Caco-2 (cell line): ENCODE measurements at regions not wholly inside any gene's neighbourhood (a gene's known extent, or its start where the extent isn't known, plus 50 kb on each side); places are given as distances from the start of the nearest gene placed in this dataset.

Experiments used
- BruUV-seq: library from RNA; stranded (reverse); fragments of 400-500 nt; replicated peaks from 2 replicates; lab custom pipeline; 2021; lab: Mats Ljungman, UMichigan
- CTCF ChIA-PET: fragments of 300-600 bp; sonication (Branson Sonifier 250); formaldehyde crosslinking; loops from one replicate; lab custom pipeline; 2022; ENCODE audit warnings: antibody characterized with exemption; lab: Charles Lee
- POLR2A ChIA-PET: fragments of 300-600 bp; sonication (Branson Sonifier 250); formaldehyde crosslinking; loops from one replicate; lab custom pipeline; 2022; ENCODE audit warnings: antibody characterized with exemption; lab: Charles Lee
- DNase-seq, 2 experiments: peaks; one replicate each; pipeline versions ENCODE4 v3.0.0 to v3.0.0-alpha.2; 2020 to 2022
- H3K27me3 ChIP-seq: replicated peaks from 2 replicates; pipeline ENCODE4 v1.6.0; 2011; ENCODE audit warnings: low read length; ENCODE audit not compliant: control insufficient read depth, insufficient read depth
- H3K36me3 ChIP-seq: 2 replicates; pipeline ENCODE4 v1.5.1; 2011; ENCODE audit warnings: low read length; ENCODE audit not compliant: control insufficient read depth, insufficient read depth
- H3K4me1 ChIP-seq: fragments of 250-450 bp; sonication (Bioruptor Pico); 2 replicates; pipeline ENCODE4 v1.5.1; 2020; ENCODE audit warnings: mild to moderate bottlenecking
- H3K4me3 ChIP-seq: 2 replicates; pipeline ENCODE4 v1.5.1; 2011; ENCODE audit warnings: low read depth, mild to moderate bottlenecking, control low read depth, low read length
- H3K9me3 ChIP-seq: fragments of 250-450 bp; sonication (Bioruptor Pico); 2 replicates; pipeline ENCODE4 v1.5.1; 2020; ENCODE audit warnings: mild to moderate bottlenecking, moderate library complexity
- H3K27ac Mint-ChIP-seq: one replicate; pipeline ENCODE4 v1.8.0; 2022; ENCODE audit warnings: mixed read lengths; ENCODE audit not compliant: unreplicated experiment
- H3K27me3 Mint-ChIP-seq: one replicate; pipeline ENCODE4 v1.8.0; 2022; ENCODE audit warnings: mixed read lengths; ENCODE audit not compliant: insufficient read depth, unreplicated experiment
- H3K36me3 Mint-ChIP-seq: one replicate; pipeline ENCODE4 v1.8.0; 2022; ENCODE audit warnings: mild to moderate bottlenecking, mixed read lengths; ENCODE audit not compliant: insufficient read depth, unreplicated experiment
- H3K4me1 Mint-ChIP-seq: one replicate; pipeline ENCODE4 v1.8.0; 2022; ENCODE audit warnings: low read depth, mixed read lengths; ENCODE audit not compliant: unreplicated experiment
- H3K4me3 Mint-ChIP-seq: one replicate; pipeline ENCODE4 v1.8.0; 2022; ENCODE audit warnings: mild to moderate bottlenecking, moderate library complexity, mixed read lengths; ENCODE audit not compliant: unreplicated experiment
- H3K9me3 Mint-ChIP-seq: one replicate; pipeline ENCODE4 v1.8.0; 2022; ENCODE audit warnings: mixed read lengths; ENCODE audit not compliant: unreplicated experiment
- intact Hi-C: fragments of 100-400 bp; cut with micrococcal nuclease; formaldehyde crosslinking; loops from one replicate; pipeline ENCODE4 v1.10.0; 2022; ENCODE audit not compliant: unreplicated experiment
- TF ChIP-seq, protein P1 (sequence below), 2 experiments: fragments of 200-600 bp in 1 of 2; IDR thresholded peaks; 1 replicate in 1 of 2; 2 replicates in 1 of 2; pipeline versions ENCODE4 v1.5.1 to v1.8.0; 2011 to 2022; ENCODE audit warnings: antibody characterized with exemption in 1 of 2, control low read depth in 1 of 2, inconsistent platforms in 1 of 2, low read depth in 1 of 2, low read length in 1 of 2, mild to moderate bottlenecking in 1 of 2, moderate library complexity in 1 of 2; ENCODE audit not compliant: insufficient read depth in 1 of 2, severe bottlenecking in 1 of 2, unreplicated experiment in 1 of 2

DNA sequence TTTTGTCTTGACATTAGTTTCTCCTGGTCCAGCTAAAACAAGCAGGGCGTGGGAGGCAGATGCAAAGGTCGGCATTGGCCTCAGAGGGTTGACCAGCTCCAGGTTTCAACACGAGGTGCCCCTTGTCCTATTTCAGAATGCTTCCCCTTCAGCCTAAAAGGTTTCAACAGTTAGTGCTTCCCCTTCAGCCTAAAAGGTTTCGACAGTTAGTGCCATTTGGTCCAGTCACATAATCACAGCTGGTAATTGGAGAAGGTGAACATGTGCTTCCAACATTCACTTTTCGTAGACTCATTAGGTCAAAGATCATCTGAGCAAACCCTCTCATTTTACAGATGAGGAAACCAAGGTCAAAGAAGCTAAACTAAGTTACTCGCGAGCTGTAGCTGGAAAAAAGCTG, 270.3 kb upstream of the MAP3K1 start:
- TF ChIP-seq, protein P1, sequence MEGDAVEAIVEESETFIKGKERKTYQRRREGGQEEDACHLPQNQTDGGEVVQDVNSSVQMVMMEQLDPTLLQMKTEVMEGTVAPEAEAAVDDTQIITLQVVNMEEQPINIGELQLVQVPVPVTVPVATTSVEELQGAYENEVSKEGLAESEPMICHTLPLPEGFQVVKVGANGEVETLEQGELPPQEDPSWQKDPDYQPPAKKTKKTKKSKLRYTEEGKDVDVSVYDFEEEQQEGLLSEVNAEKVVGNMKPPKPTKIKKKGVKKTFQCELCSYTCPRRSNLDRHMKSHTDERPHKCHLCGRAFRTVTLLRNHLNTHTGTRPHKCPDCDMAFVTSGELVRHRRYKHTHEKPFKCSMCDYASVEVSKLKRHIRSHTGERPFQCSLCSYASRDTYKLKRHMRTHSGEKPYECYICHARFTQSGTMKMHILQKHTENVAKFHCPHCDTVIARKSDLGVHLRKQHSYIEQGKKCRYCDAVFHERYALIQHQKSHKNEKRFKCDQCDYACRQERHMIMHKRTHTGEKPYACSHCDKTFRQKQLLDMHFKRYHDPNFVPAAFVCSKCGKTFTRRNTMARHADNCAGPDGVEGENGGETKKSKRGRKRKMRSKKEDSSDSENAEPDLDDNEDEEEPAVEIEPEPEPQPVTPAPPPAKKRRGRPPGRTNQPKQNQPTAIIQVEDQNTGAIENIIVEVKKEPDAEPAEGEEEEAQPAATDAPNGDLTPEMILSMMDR (IDR thresholded peaks at IDR 0.05; ENCODE audit: insufficient read depth in 1 of 2, low read depth in 1 of 2, low read length in 1 of 2, severe bottlenecking in 1 of 2, unreplicated experiment in 1 of 2), result no peak
- Mint-ChIP-seq H3K4me1 (peaks cover 25% of the 10 kb centered on the region), H3K36me3 (no peaks in the 10 kb centered on the region), H3K27ac (no peak overlapping the region), H3K4me3 (no peak overlapping the region), H3K9me3 (no peaks in the 10 kb centered on the region), H3K27me3 (no peaks in the 10 kb centered on the region)
- Histone ChIP-seq H3K27me3 (no peaks in the 10 kb centered on the region), H3K36me3 (no peaks in the 10 kb centered on the region), H3K4me1 (peaks cover 23% of the 10 kb centered on the region), H3K9me3 (no peaks in the 10 kb centered on the region), H3K4me3 (no peak overlapping the region)
- ChIA-PET POLR2A (no interaction called here), CTCF (no interaction called here)
- intact Hi-C loops, result no loop called here
- BruUV-seq, result no TSS peak
- DNase-seq, result no peak

DNA sequence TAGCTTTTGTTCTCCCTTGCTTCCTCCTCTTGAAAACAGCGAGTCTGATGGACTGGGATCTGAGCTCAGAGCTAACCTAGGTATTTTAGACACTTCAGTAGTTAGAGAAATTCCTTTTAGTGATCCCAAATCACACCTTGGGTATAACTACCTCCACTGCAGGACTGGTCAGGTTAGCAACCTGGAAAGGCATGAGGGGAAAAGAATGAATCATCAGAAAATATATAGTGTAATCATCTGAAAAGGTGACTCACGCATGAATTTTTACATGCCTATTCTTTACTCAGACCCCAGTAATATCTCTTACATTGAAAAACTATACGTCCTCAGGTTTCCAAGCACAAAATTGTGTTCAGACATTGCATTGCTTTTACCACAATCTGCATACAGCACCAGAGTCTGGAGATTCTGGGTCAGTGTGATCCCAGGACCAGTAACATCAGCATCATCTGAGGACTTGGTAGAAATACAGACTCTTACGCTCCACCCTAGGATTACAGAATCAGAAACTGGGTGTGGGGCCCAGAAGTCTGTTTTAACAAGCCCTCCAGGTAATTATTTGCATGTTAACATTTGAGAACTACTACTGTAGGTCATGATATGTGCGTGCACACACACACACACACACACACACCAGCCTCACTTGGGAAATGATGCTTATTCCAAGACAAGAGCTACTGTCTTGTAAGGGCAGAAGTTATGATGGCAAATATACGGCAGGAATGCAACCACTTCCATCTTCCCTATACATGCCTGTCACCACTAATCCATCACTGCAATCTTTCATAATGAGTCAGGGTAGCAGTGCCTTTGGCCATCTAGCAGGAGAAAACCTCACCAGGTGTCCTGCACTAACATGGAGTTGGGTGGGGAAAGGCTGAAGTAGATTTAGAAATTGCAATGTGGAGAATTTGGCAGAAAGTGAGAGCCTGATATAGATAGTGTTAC, 271.6 kb upstream of the MAP3K1 start:
- H3K27ac Mint-ChIP-seq, result peak overlapping the region; percentile 46
- no TSS peak for BruUV-seq
- H3K4me3 Mint-ChIP-seq, result no peak overlapping the region
- Histone ChIP-seq H3K36me3 (no peaks in the 10 kb centered on the region), H3K4me3 (no peak overlapping the region), H3K4me1 (peaks cover 23% of the 10 kb centered on the region), H3K27me3 (no peaks in the 10 kb centered on the region), H3K9me3 (no peaks in the 10 kb centered on the region)
- no peaks in the 10 kb centered on the region for H3K36me3 Mint-ChIP-seq
- TF ChIP-seq, protein P1 (IDR thresholded peaks at IDR 0.05; ENCODE audit: insufficient read depth in 1 of 2, low read depth in 1 of 2, low read length in 1 of 2, severe bottlenecking in 1 of 2, unreplicated experiment in 1 of 2), result no peak
- intact Hi-C loops, result no loop called here
- H3K4me1 Mint-ChIP-seq, result peaks cover 25% of the 10 kb centered on the region
- H3K27me3 Mint-ChIP-seq, result no peaks in the 10 kb centered on the region
- peaks cover 6% of the 10 kb centered on the region for H3K9me3 Mint-ChIP-seq
- DNase-seq, result peak; percentile 22 to 45
- ChIA-PET POLR2A (interaction anchor here (0.6 kb wide), 1 partner anchor 95 kb away, joined by 3 read pairs; no protein-coding TSS in a partner anchor), CTCF (no interaction called here)

DNA sequence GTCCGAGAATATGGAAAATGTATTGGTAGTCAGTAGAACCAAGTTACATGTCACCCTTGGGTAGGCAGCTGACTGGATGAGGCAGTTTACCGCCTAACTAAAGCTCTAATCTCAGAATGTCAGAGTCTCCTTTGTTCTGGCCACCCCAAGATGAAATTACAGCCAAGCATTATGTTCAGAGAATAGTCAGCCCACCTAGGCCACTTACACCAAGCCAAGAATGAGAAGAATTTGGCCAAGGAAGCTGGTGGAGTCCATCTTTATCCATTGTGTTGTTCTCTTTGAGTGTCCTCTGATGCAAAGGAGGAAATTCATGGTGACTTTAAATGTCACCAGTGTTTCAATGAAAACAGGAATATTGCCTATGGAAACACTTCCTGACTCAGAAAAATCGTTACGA, 275.1 kb upstream of the MAP3K1 start:
- no peak overlapping the region for H3K4me3 Mint-ChIP-seq
- H3K27ac Mint-ChIP-seq, result no peak overlapping the region
- H3K4me1 ChIP-seq, result peaks cover 30% of the 10 kb centered on the region
- intact Hi-C loops, result no loop called here
- no peaks in the 10 kb centered on the region for H3K36me3 Mint-ChIP-seq
- no TSS peak for BruUV-seq
- H3K27me3 Mint-ChIP-seq, result no peaks in the 10 kb centered on the region
- peaks cover 32% of the 10 kb centered on the region for H3K4me1 Mint-ChIP-seq
- peaks cover 10% of the 10 kb centered on the region for H3K9me3 Mint-ChIP-seq
- no peaks in the 10 kb centered on the region for H3K27me3 ChIP-seq
- H3K36me3 ChIP-seq, result no peaks in the 10 kb centered on the region
- no peak overlapping the region for H3K4me3 ChIP-seq
- TF ChIP-seq, protein P1 (IDR thresholded peaks at IDR 0.05; ENCODE audit: insufficient read depth in 1 of 2, low read depth in 1 of 2, low read length in 1 of 2, severe bottlenecking in 1 of 2, unreplicated experiment in 1 of 2), result no peak
- DNase-seq, result no peak
- CTCF ChIA-PET, result no interaction called here
- POLR2A ChIA-PET, result no interaction called here
- no peaks in the 10 kb centered on the region for H3K9me3 ChIP-seq
